ENCODE measurements at regions not wholly inside any gene's neighbourhood (a gene's known extent, or its start where the extent isn't known, plus 50 kb on each side); places are given as distances from the start of the nearest gene placed in this dataset.
A peak's percentile ranks its signal among the peaks of the same experiment; 100 is the strongest.

GRCh38 chr5:74943905-74944304 lies 77.7 kb upstream of the FAM169A start:
- DNase-seq (ENCODE audit: low read depth): no peak
- TF ChIP-seq, protein P1, sequence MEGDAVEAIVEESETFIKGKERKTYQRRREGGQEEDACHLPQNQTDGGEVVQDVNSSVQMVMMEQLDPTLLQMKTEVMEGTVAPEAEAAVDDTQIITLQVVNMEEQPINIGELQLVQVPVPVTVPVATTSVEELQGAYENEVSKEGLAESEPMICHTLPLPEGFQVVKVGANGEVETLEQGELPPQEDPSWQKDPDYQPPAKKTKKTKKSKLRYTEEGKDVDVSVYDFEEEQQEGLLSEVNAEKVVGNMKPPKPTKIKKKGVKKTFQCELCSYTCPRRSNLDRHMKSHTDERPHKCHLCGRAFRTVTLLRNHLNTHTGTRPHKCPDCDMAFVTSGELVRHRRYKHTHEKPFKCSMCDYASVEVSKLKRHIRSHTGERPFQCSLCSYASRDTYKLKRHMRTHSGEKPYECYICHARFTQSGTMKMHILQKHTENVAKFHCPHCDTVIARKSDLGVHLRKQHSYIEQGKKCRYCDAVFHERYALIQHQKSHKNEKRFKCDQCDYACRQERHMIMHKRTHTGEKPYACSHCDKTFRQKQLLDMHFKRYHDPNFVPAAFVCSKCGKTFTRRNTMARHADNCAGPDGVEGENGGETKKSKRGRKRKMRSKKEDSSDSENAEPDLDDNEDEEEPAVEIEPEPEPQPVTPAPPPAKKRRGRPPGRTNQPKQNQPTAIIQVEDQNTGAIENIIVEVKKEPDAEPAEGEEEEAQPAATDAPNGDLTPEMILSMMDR (conservative IDR thresholded peaks at IDR 0.05; ENCODE audit: control insufficient read depth, insufficient read depth, low read depth, low read length): peak; percentile 8
- H3K4me3 ChIP-seq (ENCODE audit: control insufficient read depth, low read depth, low read length): no peak overlapping the region

DNA sequence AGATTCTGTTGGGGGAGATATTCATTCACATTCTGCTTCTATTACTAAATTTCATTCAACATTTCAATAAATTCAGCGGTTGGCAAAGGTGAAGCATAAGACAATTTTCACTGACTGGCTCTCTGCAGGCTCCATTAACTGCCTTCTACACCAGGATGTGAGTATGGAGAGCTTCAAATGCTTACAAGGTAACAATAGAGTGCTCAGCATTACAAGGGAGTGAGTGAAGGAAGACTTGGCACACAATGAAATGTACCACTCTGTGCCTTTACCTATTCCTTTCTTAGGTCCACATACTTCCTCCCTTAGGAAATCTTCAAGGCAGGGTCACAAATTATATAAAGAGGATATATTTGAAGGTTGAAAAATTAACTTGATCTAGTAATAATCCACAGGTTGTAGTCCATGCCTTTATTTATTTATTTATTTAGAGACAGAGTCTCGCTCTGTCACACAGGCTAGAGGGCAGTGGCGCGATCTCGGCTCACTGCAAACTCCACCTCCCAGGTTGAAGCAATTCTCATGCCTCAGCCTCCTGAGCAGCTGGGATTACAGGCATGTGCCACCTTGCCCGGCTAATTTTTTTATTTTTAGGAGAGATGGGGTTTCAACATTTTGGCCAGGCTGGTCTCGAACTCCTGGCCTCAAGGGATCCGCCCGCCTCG lies 76.6 kb upstream of the FAM169A start:
- DNase-seq (ENCODE audit: low read depth): no peak
- TF ChIP-seq, protein P1 (conservative IDR thresholded peaks at IDR 0.05; ENCODE audit: control insufficient read depth, insufficient read depth, low read depth, low read length): no peak
- no peak overlapping the region for H3K4me3 ChIP-seq (ENCODE audit: control insufficient read depth, low read depth, low read length)

GRCh38 chr5:74940782-74941353 lies 74.7 kb upstream of the FAM169A start:
- no peak for DNase-seq (ENCODE audit: low read depth)
- no peak overlapping the region for H3K4me3 ChIP-seq (ENCODE audit: control insufficient read depth, low read depth, low read length)
- TF ChIP-seq, protein P1 (conservative IDR thresholded peaks at IDR 0.05; ENCODE audit: control insufficient read depth, insufficient read depth, low read depth, low read length): no peak

- peak; percentile 64 for DNase-seq (ENCODE audit: low read depth)
- H3K4me3 ChIP-seq (ENCODE audit: control insufficient read depth, low read depth, low read length): no peak overlapping the region
- TF ChIP-seq, protein P1 (conservative IDR thresholded peaks at IDR 0.05; ENCODE audit: control insufficient read depth, insufficient read depth, low read depth, low read length): no peak
Measured at GRCh38 chr5:74938250-74938933, 72.2 kb upstream of the FAM169A start.

- no peak for DNase-seq (ENCODE audit: low read depth)
- H3K4me3 ChIP-seq (ENCODE audit: control insufficient read depth, low read depth, low read length): no peak overlapping the region
- TF ChIP-seq, protein P1 (conservative IDR thresholded peaks at IDR 0.05; ENCODE audit: control insufficient read depth, insufficient read depth, low read depth, low read length): no peak
Measured at GRCh38 chr5:74935752-74936091, 69.5 kb upstream of the FAM169A start.

DNA sequence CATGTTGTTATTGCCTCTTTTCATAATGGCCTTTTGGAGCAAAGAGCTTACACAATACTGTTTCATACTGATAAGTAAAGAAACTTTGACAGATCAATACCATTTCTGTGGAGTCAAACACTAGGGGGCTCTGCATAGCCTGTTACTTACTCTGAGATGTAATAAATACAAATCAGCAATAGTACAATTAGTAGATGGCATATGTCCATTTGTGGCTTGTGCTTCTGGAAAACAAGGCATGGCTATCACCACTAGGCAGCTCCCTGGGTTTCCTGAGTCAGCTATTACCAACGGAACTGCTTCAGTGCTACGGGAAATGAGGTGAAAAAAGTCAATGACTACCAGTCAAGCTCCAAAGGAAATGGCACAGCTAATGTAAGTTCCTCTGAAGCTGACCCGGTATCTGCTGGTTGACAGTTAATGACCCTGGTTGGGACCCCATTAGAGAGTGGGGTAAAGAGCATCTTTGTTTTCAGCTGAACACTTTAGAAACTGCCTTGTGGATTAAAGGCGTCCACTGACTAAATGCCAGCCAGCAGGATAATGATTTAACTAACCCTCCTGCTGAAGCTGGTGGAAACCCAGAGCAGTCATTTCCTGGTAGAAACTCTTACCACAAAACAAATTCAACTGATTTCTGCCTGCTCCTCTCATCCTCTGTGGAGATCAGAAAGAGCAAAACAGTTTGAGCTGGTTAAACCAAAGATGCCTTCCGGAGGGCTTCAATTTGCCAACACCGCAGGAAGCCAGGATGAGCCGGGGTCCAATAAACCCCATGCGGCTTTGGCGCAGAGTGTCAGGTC lies 69.0 kb upstream of the FAM169A start:
- TF ChIP-seq, protein P1 (conservative IDR thresholded peaks at IDR 0.05; ENCODE audit: control insufficient read depth, insufficient read depth, low read depth, low read length): peak; percentile 40
- peak; percentile 75 for DNase-seq (ENCODE audit: low read depth)
- H3K4me3 ChIP-seq (ENCODE audit: control insufficient read depth, low read depth, low read length): no peak overlapping the region
